Lower lobe of right lung (tissue), 2 donors: ENCODE measurements at regions not wholly inside any gene's neighbourhood (a gene's known extent, or its start where the extent isn't known, plus 50 kb on each side); places are given as distances from the start of the nearest gene placed in this dataset.

Experiments
- ATAC-seq, 2 donors: fragments of 200-7000 bp; cut with Tn5 transposase; one replicate each; pipeline ENCODE4 v1.9.1; 2020 to 2022; ENCODE audit warnings: mild to moderate bottlenecking in 2 of 2, moderate library complexity in 2 of 2
- DNase-seq: peaks from one replicate; pipeline ENCODE4 v3.0.0-alpha.2; 2020
- H3K27ac ChIP-seq: fragments of 200-600 bp; one replicate; pipeline ENCODE4 v1.8.0; 2022
- H3K27me3 ChIP-seq: fragments of 200-600 bp; one replicate; pipeline ENCODE4 v1.8.0; 2022; ENCODE audit warnings: low read depth
- H3K36me3 ChIP-seq: fragments of 200-600 bp; one replicate; pipeline ENCODE4 v1.8.0; 2022; ENCODE audit warnings: mild to moderate bottlenecking
- H3K4me1 ChIP-seq: fragments of 200-600 bp; one replicate; pipeline ENCODE4 v1.8.0; 2022
- H3K4me3 ChIP-seq: fragments of 200-600 bp; one replicate; pipeline ENCODE4 v1.8.0; 2022; ENCODE audit warnings: mild to moderate bottlenecking
- H3K9me3 ChIP-seq: fragments of 200-600 bp; one replicate; pipeline ENCODE4 v1.8.0; 2022
- intact Hi-C: fragments of 100-400 bp; cut with DNase I; formaldehyde crosslinking; loops from one replicate; pipeline ENCODE4 v1.11.0; 2022
- TF ChIP-seq, protein P1 (sequence below): fragments of 200-600 bp; IDR thresholded peaks from one replicate; pipeline ENCODE4 v1.8.0; 2022; ENCODE audit warnings: antibody characterized with exemption, mild to moderate bottlenecking
- donor health status: DM: no; HTN: yes; CAD: no; lungs with severe emphysema.

- Histone ChIP-seq H3K4me3 (no peak overlapping the region), H3K4me1 (peaks cover 10% of the 10 kb centered on the region), H3K36me3 (no peaks in the 10 kb centered on the region), H3K27me3 (no peaks in the 10 kb centered on the region), H3K27ac (no peak overlapping the region), H3K9me3 (no peaks in the 10 kb centered on the region)
- ATAC-seq (no peak), DNase-seq (no peak)
- intact Hi-C loops, result no loop called here
- TF ChIP-seq, protein P1, sequence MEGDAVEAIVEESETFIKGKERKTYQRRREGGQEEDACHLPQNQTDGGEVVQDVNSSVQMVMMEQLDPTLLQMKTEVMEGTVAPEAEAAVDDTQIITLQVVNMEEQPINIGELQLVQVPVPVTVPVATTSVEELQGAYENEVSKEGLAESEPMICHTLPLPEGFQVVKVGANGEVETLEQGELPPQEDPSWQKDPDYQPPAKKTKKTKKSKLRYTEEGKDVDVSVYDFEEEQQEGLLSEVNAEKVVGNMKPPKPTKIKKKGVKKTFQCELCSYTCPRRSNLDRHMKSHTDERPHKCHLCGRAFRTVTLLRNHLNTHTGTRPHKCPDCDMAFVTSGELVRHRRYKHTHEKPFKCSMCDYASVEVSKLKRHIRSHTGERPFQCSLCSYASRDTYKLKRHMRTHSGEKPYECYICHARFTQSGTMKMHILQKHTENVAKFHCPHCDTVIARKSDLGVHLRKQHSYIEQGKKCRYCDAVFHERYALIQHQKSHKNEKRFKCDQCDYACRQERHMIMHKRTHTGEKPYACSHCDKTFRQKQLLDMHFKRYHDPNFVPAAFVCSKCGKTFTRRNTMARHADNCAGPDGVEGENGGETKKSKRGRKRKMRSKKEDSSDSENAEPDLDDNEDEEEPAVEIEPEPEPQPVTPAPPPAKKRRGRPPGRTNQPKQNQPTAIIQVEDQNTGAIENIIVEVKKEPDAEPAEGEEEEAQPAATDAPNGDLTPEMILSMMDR, result no peak
These were observed 263.1 kb upstream of the FN1 start for GRCh38 chr2:215699018-215699417.

DNA sequence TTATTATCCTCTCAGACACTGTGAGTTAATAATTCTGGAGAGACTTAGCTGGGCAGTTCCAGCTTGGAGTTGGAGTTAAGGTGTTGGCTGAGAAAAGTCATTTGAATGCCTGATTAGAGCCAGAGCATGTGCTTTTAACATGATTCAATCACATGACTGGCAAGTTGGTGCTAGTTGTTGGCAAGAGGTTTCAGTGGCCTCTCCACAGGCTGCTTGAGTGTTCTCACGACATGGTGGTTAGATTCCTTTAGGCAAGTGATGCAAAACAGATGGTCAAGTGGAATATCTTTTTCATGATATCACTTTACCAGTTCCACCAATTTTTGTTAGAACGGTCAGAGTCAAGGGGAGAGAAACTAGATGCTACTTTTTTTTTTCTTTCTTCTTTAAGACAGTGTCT lies 262.7 kb upstream of the FN1 start:
- H3K27ac ChIP-seq, result no peak overlapping the region
- DNase-seq, result no peak
- no peaks in the 10 kb centered on the region for H3K9me3 ChIP-seq
- H3K4me3 ChIP-seq, result no peak overlapping the region
- no peaks in the 10 kb centered on the region for H3K27me3 ChIP-seq
- TF ChIP-seq, protein P1, result no peak
- ATAC-seq, result peak in 1 of 2 donors; percentile 40
- intact Hi-C loops, result no loop called here
- peaks cover 15% of the 10 kb centered on the region for H3K4me1 ChIP-seq
- H3K36me3 ChIP-seq, result no peaks in the 10 kb centered on the region

- no peak for ATAC-seq
- TF ChIP-seq, protein P1, result no peak
- DNase-seq, result no peak
These were observed 261.6 kb upstream of the FN1 start for GRCh38 chr2:215697496-215697895.

GRCh38 chr2:215697003-215697402 lies 261.1 kb upstream of the FN1 start:
- intact Hi-C loops, result no loop called here
- H3K27ac ChIP-seq, result no peak overlapping the region
- TF ChIP-seq, protein P1, result no peak
- no peaks in the 10 kb centered on the region for H3K27me3 ChIP-seq
- peaks cover 26% of the 10 kb centered on the region for H3K4me1 ChIP-seq
- H3K9me3 ChIP-seq, result no peaks in the 10 kb centered on the region
- DNase-seq (no peak), ATAC-seq (peak; percentile 32 to 50)
- H3K4me3 ChIP-seq, result no peak overlapping the region
- H3K36me3 ChIP-seq, result no peaks in the 10 kb centered on the region

More at GRCh38 chr2:215697496-215697895, 261.6 kb upstream of the FN1 start:
- Histone ChIP-seq H3K4me3 (no peak overlapping the region), H3K4me1 (peaks cover 26% of the 10 kb centered on the region), H3K36me3 (no peaks in the 10 kb centered on the region), H3K9me3 (no peaks in the 10 kb centered on the region), H3K27me3 (no peaks in the 10 kb centered on the region), H3K27ac (no peak overlapping the region)
- intact Hi-C loops, result no loop called here

GRCh38 chr2:215695861-215696260 lies 260.0 kb upstream of the FN1 start:
- intact Hi-C loops, result no loop called here
- Histone ChIP-seq H3K4me1 (peaks cover 24% of the 10 kb centered on the region), H3K9me3 (no peaks in the 10 kb centered on the region), H3K27ac (no peak overlapping the region), H3K36me3 (no peaks in the 10 kb centered on the region), H3K4me3 (no peak overlapping the region), H3K27me3 (no peaks in the 10 kb centered on the region)
- ATAC-seq (no peak), DNase-seq (no peak)
- TF ChIP-seq, protein P1, result no peak

DNA sequence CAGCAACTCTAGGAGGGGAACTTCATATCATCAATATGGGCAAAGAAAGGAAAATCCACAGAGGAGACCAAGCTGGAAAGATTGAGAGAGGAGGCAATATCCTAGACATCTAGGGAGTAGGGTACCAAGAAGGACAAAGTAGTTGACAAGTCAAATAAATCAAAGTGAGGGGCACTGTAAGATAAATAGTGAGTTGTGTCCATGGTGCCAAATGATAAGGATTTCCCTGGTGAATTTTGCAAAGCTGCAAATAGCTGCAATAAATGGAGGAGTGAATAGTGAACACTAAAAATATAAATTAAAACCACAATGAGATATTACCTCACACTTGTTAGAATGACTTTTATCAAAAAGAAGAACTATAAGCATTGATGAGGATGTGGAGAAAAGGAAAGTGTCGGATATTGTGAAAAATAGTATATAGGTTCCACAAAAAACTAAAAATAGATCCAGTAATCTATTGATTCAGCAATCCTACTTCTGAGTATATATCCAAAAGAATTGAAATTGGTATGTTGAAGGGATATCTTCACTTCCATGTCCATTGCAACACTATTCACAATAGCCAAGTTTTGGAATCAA lies 258.2 kb upstream of the FN1 start:
- H3K27ac ChIP-seq, result no peak overlapping the region
- no peak for ATAC-seq
- intact Hi-C loops, result no loop called here

More for the DNA sequence above, 258.2 kb upstream of the FN1 start:
- DNase-seq, result no peak
- TF ChIP-seq, protein P1, result no peak
- H3K4me3 ChIP-seq, result no peak overlapping the region
- H3K9me3 ChIP-seq, result no peaks in the 10 kb centered on the region
- no peaks in the 10 kb centered on the region for H3K36me3 ChIP-seq
- H3K27me3 ChIP-seq, result no peaks in the 10 kb centered on the region
- H3K4me1 ChIP-seq, result peaks cover 20% of the 10 kb centered on the region
